GM19324 (cell line): ENCODE measurements at regions not wholly inside any gene's neighbourhood (a gene's known extent, or its start where the extent isn't known, plus 50 kb on each side); places are given as distances from the start of the nearest gene placed in this dataset.

Experiments
- ATAC-seq: cut with Tn5 transposase; IDR thresholded peaks from one replicate; pipeline ENCODE4 v1.9.1; 2021; ENCODE audit warnings: mild to moderate bottlenecking, moderate library complexity; ENCODE audit not compliant: unreplicated experiment, low FRiP score

- no peak for ATAC-seq
Measured at GRCh38 chr19:31553112-31553845, 204.0 kb upstream of the TSHZ3 start.

GRCh38 chr19:31553846-31554215, 204.6 kb upstream of the TSHZ3 start:
- ATAC-seq: no peak

GRCh38 chr19:31554360-31554759, 205.1 kb upstream of the TSHZ3 start:
- ATAC-seq: no peak

- no peak for ATAC-seq
Measured at GRCh38 chr19:31555634-31556215, 206.5 kb upstream of the TSHZ3 start.

- no peak for ATAC-seq
Measured at GRCh38 chr19:31559494-31559893, 210.3 kb upstream of the TSHZ3 start.

- no peak for ATAC-seq
Measured at GRCh38 chr19:31560086-31561060, 211.1 kb upstream of the TSHZ3 start.

- no peak for ATAC-seq
Measured at GRCh38 chr19:31562966-31563612, 213.9 kb upstream of the TSHZ3 start.

GRCh38 chr19:31567776-31568175, 218.5 kb upstream of the TSHZ3 start:
- ATAC-seq: no peak

GRCh38 chr19:31568724-31569123, 219.5 kb upstream of the TSHZ3 start:
- ATAC-seq: no peak

- ATAC-seq: no peak
Measured at GRCh38 chr19:31570718-31571117, 221.5 kb upstream of the TSHZ3 start.

GRCh38 chr19:31572102-31572975, 223.1 kb upstream of the TSHZ3 start:
- no peak for ATAC-seq

GRCh38 chr19:31572976-31573298, 223.7 kb upstream of the TSHZ3 start:
- no peak for ATAC-seq

- no peak for ATAC-seq
Measured at GRCh38 chr19:31574251-31574973, 225.2 kb upstream of the TSHZ3 start.

- no peak for ATAC-seq
Measured at GRCh38 chr19:31575846-31576335, 226.7 kb upstream of the TSHZ3 start.

- no peak for ATAC-seq
Measured at GRCh38 chr19:31578326-31578725, 229.1 kb upstream of the TSHZ3 start.

GRCh38 chr19:31583148-31583547, 233.9 kb upstream of the TSHZ3 start:
- no peak for ATAC-seq

GRCh38 chr19:31586282-31586681, 237.0 kb upstream of the TSHZ3 start:
- ATAC-seq: no peak

- ATAC-seq: no peak
Measured at GRCh38 chr19:31589109-31589508, 239.9 kb upstream of the TSHZ3 start.

- no peak for ATAC-seq
Measured at GRCh38 chr19:31591258-31591657, 242.0 kb upstream of the TSHZ3 start.
